Mesenchymal stem cell (in vitro differentiated cells and primary cell): ENCODE measurements at regions not wholly inside any gene's neighbourhood (a gene's known extent, or its start where the extent isn't known, plus 50 kb on each side); places are given as distances from the start of the nearest gene placed in this dataset.

Experiments used
- DNase-seq: peaks from one replicate; pipeline ENCODE4 v3.0.0-alpha.2; 2013
- H2AFZ ChIP-seq: one replicate; pipeline ENCODE4 v1.6.1; 2013; ENCODE audit warnings: low read depth, mild to moderate bottlenecking, control low read depth, inconsistent platforms, low read length, moderate library complexity
- H2AK5ac ChIP-seq: 2 replicates; pipeline ENCODE4 v1.6.1; 2013; ENCODE audit warnings: low read length, moderate library complexity, mild to moderate bottlenecking, inconsistent platforms; ENCODE audit not compliant: severe bottlenecking
- H2BK120ac ChIP-seq: one replicate; pipeline ENCODE4 v1.6.1; 2013; ENCODE audit warnings: low read depth, mild to moderate bottlenecking, inconsistent platforms, low read length, moderate library complexity
- H2BK12ac ChIP-seq, 2 experiments: one replicate each; pipeline ENCODE4 v1.6.1; 2013; ENCODE audit warnings: inconsistent platforms in 2 of 2, low read length in 2 of 2, mild to moderate bottlenecking in 2 of 2, moderate library complexity in 2 of 2, control low read depth in 1 of 2
- H2BK15ac ChIP-seq: one replicate; pipeline ENCODE4 v1.6.1; 2013; ENCODE audit warnings: mild to moderate bottlenecking, low read depth, inconsistent platforms; ENCODE audit not compliant: poor library complexity, severe bottlenecking
- H2BK5ac ChIP-seq: 2 replicates; pipeline ENCODE4 v1.6.1; 2013; ENCODE audit warnings: low read depth, mild to moderate bottlenecking, low read length, control low read depth, inconsistent platforms; ENCODE audit not compliant: poor library complexity, severe bottlenecking
- H3K14ac ChIP-seq, 2 experiments: one replicate each; pipeline ENCODE4 v1.6.1; 2013; ENCODE audit warnings: inconsistent platforms in 2 of 2, low read length in 2 of 2, control low read depth in 1 of 2, mild to moderate bottlenecking in 1 of 2, moderate library complexity in 1 of 2
- H3K18ac ChIP-seq, 2 experiments: one replicate each; pipeline ENCODE4 v1.6.1; 2013; ENCODE audit warnings: inconsistent platforms in 2 of 2, low read length in 2 of 2, control low read depth in 1 of 2, low read depth in 1 of 2, mild to moderate bottlenecking in 1 of 2
- H3K23ac ChIP-seq, 2 experiments: one replicate each; pipeline ENCODE4 v1.6.1; 2013; ENCODE audit warnings: inconsistent platforms in 2 of 2, low read length in 2 of 2, mild to moderate bottlenecking in 2 of 2, moderate library complexity in 2 of 2, control low read depth in 1 of 2
- H3K27ac ChIP-seq: 2 replicates; pipeline ENCODE4 v1.5.1; 2013; ENCODE audit warnings: mild to moderate bottlenecking, moderate library complexity, low read length, control low read depth, inconsistent platforms; ENCODE audit not compliant: poor library complexity, severe bottlenecking
- H3K27me3 ChIP-seq, 2 experiments: 2 replicates each; pipeline versions ENCODE4 v1.6.1 to v1.7.0; 2013; ENCODE audit warnings: low read length in 2 of 2, mild to moderate bottlenecking in 2 of 2, moderate library complexity in 2 of 2, control low read depth in 1 of 2, inconsistent platforms in 1 of 2; ENCODE audit not compliant: control insufficient read depth in 1 of 2, insufficient read depth in 1 of 2
- H3K36me3 ChIP-seq, 2 experiments: 2 replicates each; pipeline versions ENCODE4 v1.6.1 to v1.7.0; 2013; ENCODE audit warnings: low read length in 2 of 2, control low read depth in 1 of 2, inconsistent platforms in 1 of 2, low read depth in 1 of 2, mild to moderate bottlenecking in 1 of 2; ENCODE audit not compliant: insufficient read depth in 2 of 2, control insufficient read depth in 1 of 2
- H3K4ac ChIP-seq, 2 experiments: one replicate each; pipeline ENCODE4 v1.6.1; 2013; ENCODE audit warnings: inconsistent platforms in 2 of 2, low read length in 2 of 2, mild to moderate bottlenecking in 2 of 2, moderate library complexity in 2 of 2, control low read depth in 1 of 2, low read depth in 1 of 2
- H3K4me1 ChIP-seq: 2 replicates; pipeline ENCODE4 v1.6.1; 2013; ENCODE audit warnings: low read depth, low read length, control low read depth; ENCODE audit not compliant: control insufficient read depth, insufficient read depth
- H3K4me2 ChIP-seq: 2 replicates; pipeline ENCODE4 v1.6.1; 2013; ENCODE audit warnings: low read length, mild to moderate bottlenecking, inconsistent platforms; ENCODE audit not compliant: poor library complexity, severe bottlenecking
- H3K4me3 ChIP-seq, 2 experiments: 2 replicates each; pipeline versions ENCODE4 v1.5.1 to v1.7.0; 2013; ENCODE audit warnings: low read length in 2 of 2, mild to moderate bottlenecking in 2 of 2, control low read depth in 1 of 2, low read depth in 1 of 2; ENCODE audit not compliant: insufficient read depth in 1 of 2
- H3K79me1 ChIP-seq: replicated peaks from 2 replicates; pipeline ENCODE4 v1.6.1; 2013; ENCODE audit warnings: mild to moderate bottlenecking, control low read depth, low read length, inconsistent platforms; ENCODE audit not compliant: poor library complexity, severe bottlenecking
- H3K9ac ChIP-seq: 2 replicates; pipeline ENCODE4 v1.7.0; 2013; ENCODE audit warnings: mild to moderate bottlenecking, low read length, moderate library complexity
- H3K9me3 ChIP-seq: 2 replicates; pipeline ENCODE4 v1.7.0; 2013; ENCODE audit warnings: mild to moderate bottlenecking, low read length; ENCODE audit not compliant: control insufficient read depth
- H4K8ac ChIP-seq: one replicate; pipeline ENCODE4 v1.6.1; 2013; ENCODE audit warnings: inconsistent platforms, mild to moderate bottlenecking, low read length, moderate library complexity
- H4K91ac ChIP-seq: one replicate; pipeline ENCODE4 v1.6.1; 2013; ENCODE audit warnings: mild to moderate bottlenecking, low read length, inconsistent platforms
- WGBS: methylation state at CpG from one replicate; pipeline ENCODE4 v1.1.7; 2013; ENCODE audit warnings: mixed read lengths; 5-methylcytosine and 5-hydroxymethylcytosine counted together

DNA sequence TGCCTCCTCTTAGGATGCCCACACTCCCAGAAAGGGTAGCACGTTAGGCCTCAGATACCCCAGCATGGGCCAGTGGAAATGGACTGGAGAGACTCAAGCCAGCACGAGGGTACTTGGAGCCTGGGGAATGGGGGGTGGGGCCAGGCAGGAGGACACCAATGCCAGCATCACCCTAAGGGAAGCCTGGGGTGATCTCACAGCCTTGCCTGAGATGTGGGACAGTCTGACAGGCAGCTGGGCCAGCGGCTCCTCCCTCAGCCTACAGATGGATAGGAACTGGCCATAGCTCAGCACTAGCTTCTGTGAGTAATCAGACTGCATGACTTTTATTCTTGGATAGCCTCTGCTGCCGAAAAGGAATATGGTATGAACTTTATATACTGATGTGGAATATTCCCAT is 59.6 kb upstream of the MRPS22 start:
- no peaks in the 10 kb centered on the region for H3K36me3 ChIP-seq
- no peak overlapping the region for H4K91ac ChIP-seq
- no peaks in the 10 kb centered on the region for H3K27me3 ChIP-seq
- no peak overlapping the region for H3K9ac ChIP-seq
- H4K8ac ChIP-seq, result no peak overlapping the region
- no peak overlapping the region for H3K4me3 ChIP-seq
- no peak overlapping the region for H2AFZ ChIP-seq
- 71% methylated on average over 4 of the region's 4 CpGs for WGBS
- no peak overlapping the region for H3K14ac ChIP-seq
- H3K4me1 ChIP-seq, result peaks cover 8% of the 10 kb centered on the region
- H2BK12ac ChIP-seq, result no peak overlapping the region
- H3K4ac ChIP-seq, result no peak overlapping the region
- no peak overlapping the region for H2AK5ac ChIP-seq
- DNase-seq, result no peak
- no peak overlapping the region for H3K18ac ChIP-seq
- no peak overlapping the region for H2BK5ac ChIP-seq
- H3K79me1 ChIP-seq, result no peaks in the 10 kb centered on the region
- H3K27ac ChIP-seq, result no peak overlapping the region
- no peak overlapping the region for H3K23ac ChIP-seq
- H2BK15ac ChIP-seq, result no peak overlapping the region
- H3K4me2 ChIP-seq, result no peak overlapping the region
- H3K9me3 ChIP-seq, result no peaks in the 10 kb centered on the region
- H2BK120ac ChIP-seq, result no peak overlapping the region

DNA sequence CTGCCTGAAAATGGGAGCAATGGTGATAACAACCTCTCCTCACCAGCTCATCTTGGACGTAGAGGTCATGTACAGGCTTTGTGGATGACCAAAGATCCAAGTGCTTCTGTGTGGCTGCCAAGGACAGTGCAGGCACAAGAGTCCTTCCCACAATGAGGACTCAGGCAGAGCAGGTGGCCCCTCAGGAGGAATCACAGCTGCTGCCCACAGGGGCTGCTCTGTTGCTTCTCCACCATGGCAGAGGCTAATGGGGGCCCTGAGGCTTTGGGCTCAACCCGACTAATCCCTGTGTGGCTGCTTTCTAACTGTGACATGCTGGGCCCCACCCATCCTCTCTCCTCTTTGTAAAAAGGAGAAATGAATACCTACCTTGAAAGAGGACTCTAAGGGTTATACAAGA is 58.1 kb upstream of the MRPS22 start:
- Histone ChIP-seq H3K79me1 (no peaks in the 10 kb centered on the region), H3K4me2 (no peak overlapping the region), H2AFZ (no peak overlapping the region), H3K9me3 (no peaks in the 10 kb centered on the region), H4K8ac (no peak overlapping the region), H3K23ac (peak overlapping the region in 1 of 2 experiments; percentile 14), H4K91ac (no peak overlapping the region), H3K27ac (no peak overlapping the region), H3K4ac (no peak overlapping the region), H3K9ac (no peak overlapping the region), H3K18ac (no peak overlapping the region), H2BK5ac (no peak overlapping the region), H2BK12ac (no peak overlapping the region), H3K27me3 (no peaks in the 10 kb centered on the region), H2AK5ac (no peak overlapping the region), H2BK15ac (no peak overlapping the region), H3K4me1 (peaks cover 8% of the 10 kb centered on the region), H3K14ac (no peak overlapping the region), H2BK120ac (no peak overlapping the region), H3K36me3 (no peaks in the 10 kb centered on the region), H3K4me3 (no peak overlapping the region)
- 48% methylated on average over 1 of the region's 2 CpGs for WGBS
- DNase-seq, result no peak

DNA sequence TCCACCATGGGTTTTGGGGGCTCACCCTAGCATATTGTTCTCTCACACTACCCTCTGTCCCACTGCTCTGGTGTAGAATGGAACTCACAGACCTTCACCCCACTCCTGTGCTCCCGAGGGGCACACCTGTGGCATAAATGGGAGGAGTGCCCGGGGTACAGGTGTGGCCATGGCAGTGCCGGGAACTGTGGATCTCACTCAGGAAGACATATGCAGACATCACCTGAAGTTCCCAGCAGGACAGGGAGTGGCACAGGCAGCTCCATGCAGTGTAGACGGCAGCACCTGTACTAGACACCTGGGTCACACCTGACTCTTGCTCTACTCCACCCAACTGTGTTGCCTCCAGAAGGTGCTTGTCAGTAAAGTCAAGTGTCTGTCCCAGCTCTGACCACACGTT is 57.6 kb upstream of the MRPS22 start:
- 78% methylated on average over 5 of the region's 5 CpGs for WGBS
- Histone ChIP-seq H3K9ac (no peak overlapping the region), H3K27me3 (no peaks in the 10 kb centered on the region), H4K91ac (no peak overlapping the region), H3K23ac (peak overlapping the region in 1 of 2 experiments; percentile 52), H2BK5ac (no peak overlapping the region), H3K14ac (no peak overlapping the region), H3K36me3 (no peaks in the 10 kb centered on the region), H2BK120ac (no peak overlapping the region), H3K4me2 (no peak overlapping the region), H2BK12ac (no peak overlapping the region), H2AFZ (no peak overlapping the region), H3K4me1 (peaks cover 9% of the 10 kb centered on the region), H2AK5ac (no peak overlapping the region), H3K4me3 (no peak overlapping the region), H2BK15ac (no peak overlapping the region), H4K8ac (no peak overlapping the region), H3K79me1 (no peaks in the 10 kb centered on the region), H3K18ac (no peak overlapping the region), H3K9me3 (no peaks in the 10 kb centered on the region), H3K27ac (no peak overlapping the region), H3K4ac (no peak overlapping the region)
- DNase-seq, result no peak

DNA sequence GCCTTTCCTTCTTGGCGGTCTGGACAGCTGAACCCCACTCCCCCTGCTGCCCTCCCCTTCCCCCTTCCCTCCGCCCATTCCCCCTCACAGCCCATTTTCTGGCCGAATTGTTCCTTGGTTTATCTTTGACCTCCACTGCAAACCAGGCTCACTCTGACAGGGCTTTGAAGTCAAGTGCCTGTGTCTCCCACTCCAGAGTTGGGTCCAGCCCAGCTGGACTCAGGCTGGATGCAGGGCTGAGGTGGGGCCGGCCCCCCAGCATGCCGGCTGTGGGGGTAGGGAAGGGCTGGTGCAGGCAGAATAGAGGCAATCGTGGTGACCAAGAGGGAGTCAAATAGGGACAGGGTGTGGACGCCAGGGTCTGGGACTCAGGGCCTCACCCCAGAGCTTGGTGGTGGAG is 57.0 kb upstream of the MRPS22 start:
- peaks cover 11% of the 10 kb centered on the region for H3K4me1 ChIP-seq
- H3K23ac ChIP-seq, result no peak overlapping the region
- no peak overlapping the region for H2BK15ac ChIP-seq
- no peak overlapping the region for H3K4ac ChIP-seq
- H3K18ac ChIP-seq, result no peak overlapping the region
- H3K4me2 ChIP-seq, result no peak overlapping the region
- H3K9me3 ChIP-seq, result no peaks in the 10 kb centered on the region
- no peak overlapping the region for H2AK5ac ChIP-seq
- WGBS, result 80% methylated on average over 7 of the region's 7 CpGs
- no peak overlapping the region for H2BK12ac ChIP-seq
- no peak overlapping the region for H3K14ac ChIP-seq
- H2BK120ac ChIP-seq, result no peak overlapping the region
- H3K36me3 ChIP-seq, result no peaks in the 10 kb centered on the region
- H3K27ac ChIP-seq, result no peak overlapping the region
- no peak overlapping the region for H3K9ac ChIP-seq
- no peaks in the 10 kb centered on the region for H3K79me1 ChIP-seq
- no peak overlapping the region for H4K91ac ChIP-seq
- no peak overlapping the region for H4K8ac ChIP-seq
- no peak overlapping the region for H3K4me3 ChIP-seq
- DNase-seq, result no peak
- H2AFZ ChIP-seq, result no peak overlapping the region
- no peak overlapping the region for H2BK5ac ChIP-seq
- no peaks in the 10 kb centered on the region for H3K27me3 ChIP-seq
